GM23338 (cell line): ENCODE measurements at regions not wholly inside any gene's neighbourhood (a gene's known extent, or its start where the extent isn't known, plus 50 kb on each side); places are given as distances from the start of the nearest gene placed in this dataset.

Experiments used
- ATAC-seq: fragments of 200-7000 bp; cut with Tn5 transposase; 3 replicates; pipeline ENCODE4 v1.9.1; 2020
- DNase-seq: peaks from one replicate; pipeline ENCODE4 v3.0.0-alpha.2; 2015; ENCODE audit warnings: low spot score
- H2AFZ ChIP-seq: fragments of 200-600 bp; sonication (generic); 2 replicates; pipeline ENCODE4 v1.8.0; 2016; ENCODE audit warnings: antibody characterized with exemption, mild to moderate bottlenecking, moderate library complexity
- H3F3A ChIP-seq: fragments of 200-600 bp; sonication (generic); replicated peaks from 2 replicates; pipeline ENCODE4 v1.8.0; 2017; ENCODE audit warnings: antibody characterized with exemption, mixed run types, low read depth
- H3K27ac ChIP-seq: fragments of 200-600 bp; sonication (generic); 2 replicates; pipeline ENCODE4 v1.6.1; 2016; ENCODE audit warnings: low read depth
- H3K27me3 ChIP-seq: fragments of 200-600 bp; sonication (generic); 2 replicates; pipeline ENCODE4 v1.8.0; 2016; ENCODE audit warnings: mild to moderate bottlenecking, mixed run types, moderate library complexity; ENCODE audit not compliant: insufficient read depth
- H3K36me3 ChIP-seq: fragments of 200-600 bp; sonication (generic); 2 replicates; pipeline ENCODE4 v1.8.0; 2016; ENCODE audit warnings: mild to moderate bottlenecking; ENCODE audit not compliant: insufficient read depth
- H3K4me1 ChIP-seq: fragments of 200-600 bp; sonication (generic); 2 replicates; pipeline ENCODE4 v1.8.0; 2016; ENCODE audit warnings: mild to moderate bottlenecking, moderate library complexity; ENCODE audit not compliant: insufficient read depth
- H3K4me2 ChIP-seq: fragments of 200-600 bp; sonication (generic); 2 replicates; pipeline ENCODE4 v1.7.1; 2017; ENCODE audit warnings: mixed run types
- H3K4me3 ChIP-seq: fragments of 200-600 bp; sonication (generic); 2 replicates; pipeline ENCODE4 v1.6.1; 2016; ENCODE audit warnings: mixed run types
- H3K79me2 ChIP-seq: fragments of 200-600 bp; sonication (generic); replicated peaks from 2 replicates; pipeline ENCODE4 v1.8.0; 2017; ENCODE audit warnings: mild to moderate bottlenecking; ENCODE audit not compliant: insufficient read depth
- H3K9me2 ChIP-seq: fragments of 200-600 bp; sonication (generic); 2 replicates; pipeline ENCODE4 v1.8.0; 2017; ENCODE audit not compliant: insufficient read depth
- H4K20me1 ChIP-seq: fragments of 200-600 bp; sonication (generic); replicated peaks from 2 replicates; pipeline ENCODE4 v1.8.0; 2017; ENCODE audit warnings: mild to moderate bottlenecking; ENCODE audit not compliant: insufficient read depth
- H3K27ac Mint-ChIP-seq: 2 replicates; pipeline ENCODE4 v1.8.0; 2020; ENCODE audit warnings: inconsistent platforms, mild to moderate bottlenecking, moderate library complexity, mixed read lengths
- H3K27me3 Mint-ChIP-seq: 3 replicates; pipeline ENCODE4 v1.8.0; 2022; ENCODE audit warnings: low read depth, mild to moderate bottlenecking, moderate library complexity, mixed read lengths, inconsistent platforms; ENCODE audit not compliant: insufficient read depth, poor library complexity
- H3K36me3 Mint-ChIP-seq: 3 replicates; pipeline ENCODE4 v1.8.0; 2021; ENCODE audit warnings: low read depth, mild to moderate bottlenecking, inconsistent platforms, moderate library complexity, mixed read lengths
- H3K4me1 Mint-ChIP-seq: 3 replicates; pipeline ENCODE4 v1.8.0; 2020; ENCODE audit warnings: mild to moderate bottlenecking, inconsistent platforms, mixed read lengths
- H3K4me3 Mint-ChIP-seq: 3 replicates; pipeline ENCODE4 v1.8.0; 2021; ENCODE audit warnings: moderate library complexity, mild to moderate bottlenecking, inconsistent platforms, mixed read lengths
- H3K9me3 Mint-ChIP-seq: 3 replicates; pipeline ENCODE4 v1.8.0; 2020; ENCODE audit warnings: moderate library complexity, mild to moderate bottlenecking, inconsistent platforms, mixed read lengths
- CREB1 ChIP-seq: fragments of 250-450 bp; sonication (Bioruptor Pico); IDR thresholded peaks from 2 replicates; pipeline ENCODE4 v1.5.0; 2020; ENCODE audit warnings: low read depth, mild to moderate bottlenecking, moderate library complexity
- CTCF ChIP-seq, 2 experiments: fragments of 200-600 bp in 1 of 2; sonication (generic) in 1 of 2; conservative IDR thresholded peaks; 2 replicates each; pipeline versions ENCODE4 v1.5.1 to v1.6.1; 2016 to 2017; ENCODE audit warnings: antibody characterized with exemption in 2 of 2, low read depth in 2 of 2, mild to moderate bottlenecking in 2 of 2, moderate library complexity in 1 of 2
- EZH2 ChIP-seq: fragments of 200-600 bp; sonication (generic); IDR thresholded peaks from one replicate; pipeline ENCODE4 v1.8.0; 2017; ENCODE audit warnings: antibody characterized with exemption, mild to moderate bottlenecking, low read depth; ENCODE audit not compliant: unreplicated experiment
- EZH2phosphoT487 ChIP-seq: fragments of 200-600 bp; sonication (generic); IDR thresholded peaks from one replicate; pipeline ENCODE4 v1.8.1; 2018; ENCODE audit warnings: antibody characterized with exemption; ENCODE audit not compliant: unreplicated experiment
- JUNB ChIP-seq: IDR thresholded peaks from one replicate; pipeline ENCODE4 v1.6.1; 2016; ENCODE audit warnings: antibody characterized with exemption; ENCODE audit not compliant: unreplicated experiment
- NANOG ChIP-seq: IDR thresholded peaks from 2 replicates; pipeline ENCODE4 v1.6.1; 2016; ENCODE audit warnings: antibody characterized with exemption, borderline replicate concordance
- POLR2AphosphoS5 ChIP-seq: IDR thresholded peaks from 2 replicates; pipeline ENCODE4 v1.6.1; 2016; ENCODE audit warnings: antibody characterized with exemption, low read depth
- REST ChIP-seq: IDR thresholded peaks from one replicate; pipeline ENCODE4 v1.6.1; 2018; ENCODE audit warnings: antibody characterized with exemption; ENCODE audit not compliant: unreplicated experiment
- STAT1 ChIP-seq: IDR thresholded peaks from one replicate; pipeline ENCODE4 v1.6.1; 2016; ENCODE audit warnings: antibody characterized with exemption; ENCODE audit not compliant: unreplicated experiment
- ZNF114 ChIP-seq: fragments of 250-450 bp; sonication (Bioruptor Pico); IDR thresholded peaks from 2 replicates; pipeline ENCODE4 v1.5.0; 2020; ENCODE audit warnings: mild to moderate bottlenecking, moderate library complexity
- ZNF331 ChIP-seq: fragments of 250-450 bp; sonication (Bioruptor Pico); IDR thresholded peaks from 2 replicates; pipeline ENCODE4 v1.5.0; 2020; ENCODE audit warnings: low read depth, mild to moderate bottlenecking, moderate library complexity
- ZNF462 ChIP-seq: fragments of 250-450 bp; sonication (Bioruptor Pico); IDR thresholded peaks from 2 replicates; pipeline ENCODE4 v1.5.0; 2020; ENCODE audit warnings: mild to moderate bottlenecking, moderate library complexity
- TF ChIP-seq, protein P1 (sequence below): IDR thresholded peaks from 2 replicates; pipeline ENCODE4 v1.6.1; 2016; ENCODE audit warnings: antibody characterized with exemption

DNA sequence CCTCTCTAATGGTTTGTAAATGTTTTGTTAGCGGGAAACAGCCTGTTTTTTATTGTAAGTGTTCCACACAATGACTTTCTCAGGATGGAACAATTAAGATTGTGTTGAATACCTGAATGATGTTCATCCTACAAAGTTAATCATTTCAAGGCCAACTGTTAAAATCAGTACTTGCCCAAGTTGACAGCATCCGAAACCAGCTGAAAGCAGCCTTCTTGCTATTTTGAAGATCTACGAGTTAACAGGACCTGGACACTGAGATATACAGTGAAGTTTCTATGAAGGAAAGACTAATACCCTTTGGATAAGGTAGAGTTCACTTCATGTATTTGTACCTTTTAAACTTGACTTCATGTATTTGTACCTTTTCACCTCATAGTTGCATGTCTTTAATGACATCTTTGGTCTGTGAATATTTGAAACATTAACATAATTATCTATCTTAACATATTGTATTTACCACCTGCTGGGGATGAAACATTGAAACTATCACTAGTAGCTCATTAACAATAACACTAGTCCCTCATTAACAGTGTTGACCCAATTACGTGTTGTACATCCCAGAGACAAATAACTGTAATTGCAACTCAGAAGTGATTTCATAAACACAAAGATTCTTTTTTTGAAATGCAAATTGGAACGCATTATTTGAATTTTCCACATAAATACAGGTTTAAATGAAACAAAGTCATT lies 556.0 kb upstream of the MEX3C start:
- DNase-seq (no peak), ATAC-seq (no peak)
- no peaks in the 10 kb centered on the region for H3K79me2 ChIP-seq
- H3K4me3 ChIP-seq, result no peak overlapping the region
- H3K27ac Mint-ChIP-seq, result no peak overlapping the region
- H3K36me3 Mint-ChIP-seq, result no peaks in the 10 kb centered on the region
- H3K4me1 ChIP-seq, result no peaks in the 10 kb centered on the region; the same call in 1 of the 2 replicates
- H3K27me3 ChIP-seq, result no peaks in the 10 kb centered on the region
- no peak overlapping the region for H2AFZ ChIP-seq
- no peaks in the 10 kb centered on the region for H3F3A ChIP-seq
- no peaks in the 10 kb centered on the region for H3K36me3 ChIP-seq
- no peak overlapping the region for H3K4me3 Mint-ChIP-seq
- H3K4me1 Mint-ChIP-seq, result peaks cover 19% of the 10 kb centered on the region; the same call in 2 of the 3 replicates
- H4K20me1 ChIP-seq, result no peaks in the 10 kb centered on the region
- TF ChIP-seq EZH2 (no peak), STAT1 (no peak), POLR2AphosphoS5 (no peak), CREB1 (CRISPR knock-in tag) (no peak), JUNB (no peak), ZNF114 (CRISPR knock-in tag) (no peak), REST (no peak), EZH2phosphoT487 (no peak), ZNF462 (CRISPR knock-in tag) (no peak), CTCF (conservative IDR thresholded peaks at IDR 0.05; ENCODE audit: low read depth in 2 of 2) (no peak), ZNF331 (no peak), NANOG (no peak)
- TF ChIP-seq, protein P1, sequence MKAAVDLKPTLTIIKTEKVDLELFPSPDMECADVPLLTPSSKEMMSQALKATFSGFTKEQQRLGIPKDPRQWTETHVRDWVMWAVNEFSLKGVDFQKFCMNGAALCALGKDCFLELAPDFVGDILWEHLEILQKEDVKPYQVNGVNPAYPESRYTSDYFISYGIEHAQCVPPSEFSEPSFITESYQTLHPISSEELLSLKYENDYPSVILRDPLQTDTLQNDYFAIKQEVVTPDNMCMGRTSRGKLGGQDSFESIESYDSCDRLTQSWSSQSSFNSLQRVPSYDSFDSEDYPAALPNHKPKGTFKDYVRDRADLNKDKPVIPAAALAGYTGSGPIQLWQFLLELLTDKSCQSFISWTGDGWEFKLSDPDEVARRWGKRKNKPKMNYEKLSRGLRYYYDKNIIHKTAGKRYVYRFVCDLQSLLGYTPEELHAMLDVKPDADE, result no peak
- H3K27ac ChIP-seq, result no peak overlapping the region
- no peak overlapping the region for H3K4me2 ChIP-seq
- peaks cover 2% of the 10 kb centered on the region for H3K27me3 Mint-ChIP-seq
- no peaks in the 10 kb centered on the region; the same call in 2 of the 3 replicates for H3K9me3 Mint-ChIP-seq
- peaks cover 10% of the 10 kb centered on the region; the same call in 1 of the 2 replicates for H3K9me2 ChIP-seq
